SHP77 (cell line): ENCODE measurements at regions not wholly inside any gene's neighbourhood (a gene's known extent, or its start where the extent isn't known, plus 50 kb on each side); places are given as distances from the start of the nearest gene placed in this dataset.

Experiments used
- DNase-seq, 2 experiments: peaks; one replicate each; lab custom pipeline; 2025; lab: John Stamatoyannopoulos, UW

GRCh38 chr14:42224053-42224888 is 617.6 kb downstream of the LRFN5 start:
- DNase-seq, result peak; percentile 51 to 58

DNA sequence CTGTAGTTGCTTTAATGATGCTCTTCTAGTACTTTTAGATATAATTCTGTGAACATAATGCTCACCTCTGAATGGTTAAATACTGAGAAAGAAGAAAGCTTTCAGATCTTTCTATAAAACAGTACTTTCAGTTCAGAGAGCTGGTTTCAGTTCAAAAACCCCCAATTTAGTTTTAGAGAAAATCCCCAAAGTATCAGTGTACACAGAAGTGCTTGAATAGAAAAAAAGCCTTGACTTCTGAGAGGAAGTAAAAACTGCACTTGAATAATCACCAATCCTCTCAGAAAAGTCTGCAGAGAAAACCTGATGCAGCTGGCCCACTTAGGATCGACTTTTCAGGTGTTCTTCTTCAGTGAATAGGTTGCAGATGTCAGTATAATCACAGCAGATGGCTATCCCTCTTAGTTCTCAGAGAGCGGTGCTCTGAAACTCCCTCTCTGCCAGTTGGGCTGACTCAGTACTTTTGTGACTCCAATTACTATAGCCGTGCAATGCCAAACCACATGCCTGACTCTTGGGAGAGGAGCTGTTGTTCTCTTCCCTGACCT is 616.3 kb downstream of the LRFN5 start:
- peak; percentile 65 to 74 for DNase-seq

DNA sequence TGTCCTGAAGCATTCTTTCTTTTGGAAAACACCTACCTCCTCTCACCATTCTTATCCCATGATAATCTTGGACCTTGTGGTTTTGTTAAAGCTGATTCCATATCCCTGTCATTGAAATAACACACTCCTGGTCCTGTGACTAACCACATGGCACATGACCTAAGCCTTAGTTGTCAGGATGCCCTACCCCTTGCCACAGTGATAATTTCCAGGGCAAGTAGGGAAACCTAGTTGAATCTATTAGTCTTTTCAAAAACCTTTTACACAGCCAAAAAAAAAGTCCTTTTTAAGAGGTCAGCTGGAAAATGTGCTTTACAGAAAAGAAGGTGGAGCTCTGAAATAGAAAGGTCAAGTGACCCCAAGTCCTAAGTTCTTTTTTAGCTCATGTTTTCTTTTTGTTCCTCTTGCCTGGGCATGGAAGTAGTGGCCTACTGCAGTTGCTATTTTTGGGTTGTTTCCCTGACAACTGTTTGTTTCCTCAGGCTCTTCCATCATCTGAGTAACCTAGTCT is 608.4 kb downstream of the LRFN5 start:
- peak in 1 of 2 experiments; percentile 17 for DNase-seq

- DNase-seq, result no peak
Measured at GRCh38 chr14:42200957-42201356, 594.3 kb downstream of the LRFN5 start.

- no peak for DNase-seq
Measured at GRCh38 chr14:42198010-42198409, 591.3 kb downstream of the LRFN5 start.

DNA sequence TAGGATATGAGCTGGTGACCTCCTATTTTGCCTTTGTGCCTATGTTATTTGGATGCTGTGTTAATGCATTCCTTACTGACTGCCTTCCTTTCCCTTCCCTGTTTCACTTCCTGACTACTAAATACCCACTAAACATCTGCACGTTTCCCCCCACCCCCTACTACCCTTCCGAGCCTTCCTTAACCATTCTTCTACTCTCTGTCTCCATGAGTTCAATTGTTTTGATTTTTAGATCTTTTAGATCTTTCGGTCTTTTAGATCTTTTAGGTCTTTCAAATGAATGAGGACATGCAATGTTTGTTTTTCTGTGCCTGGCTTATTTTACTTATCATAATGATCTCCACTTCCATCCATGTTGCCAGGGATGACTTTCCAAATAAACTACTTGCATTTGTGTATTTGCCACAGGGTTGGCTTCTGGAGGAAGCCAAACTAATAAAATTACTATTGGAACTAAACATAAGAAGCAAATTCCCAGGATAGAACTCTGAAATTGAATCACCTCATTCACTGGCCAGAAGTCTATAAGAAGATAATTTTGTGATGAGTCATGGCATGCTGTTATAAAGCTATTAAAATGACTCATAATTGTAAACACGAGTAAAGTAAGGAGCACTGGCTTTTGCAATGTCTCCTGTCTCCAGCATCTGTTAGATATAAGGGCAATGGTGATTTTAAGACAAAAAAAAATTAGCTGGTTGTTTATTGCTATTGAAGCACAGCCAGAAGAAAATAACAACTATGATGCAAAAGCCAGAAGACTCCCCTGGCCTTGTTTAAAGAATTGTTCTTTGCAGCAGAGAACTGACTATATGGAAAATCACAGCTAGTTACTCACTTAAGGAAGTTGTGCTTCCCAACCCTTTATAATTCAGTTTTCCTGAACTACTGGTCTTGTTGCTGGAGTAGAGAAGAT is 586.3 kb downstream of the LRFN5 start:
- peak in 1 of 2 experiments; percentile 25 for DNase-seq

DNA sequence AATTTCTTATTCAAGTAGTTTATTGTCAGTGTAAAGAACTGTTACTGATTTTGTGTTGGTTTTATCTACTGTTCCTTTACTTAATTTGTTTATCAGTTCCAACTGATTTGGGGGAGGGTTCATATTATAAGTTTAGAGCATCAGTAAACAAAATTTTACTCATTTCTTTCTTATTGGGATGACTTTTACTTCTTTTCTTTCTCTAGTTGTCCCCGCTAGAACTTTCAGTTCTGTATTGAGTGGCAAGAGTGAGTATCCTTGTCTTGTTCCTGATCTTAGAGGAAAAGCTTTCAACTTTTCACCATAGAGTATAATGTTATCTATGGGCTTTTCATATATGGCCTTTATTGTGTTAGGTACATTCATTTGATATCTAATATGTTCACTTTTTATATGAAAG is 584.1 kb downstream of the LRFN5 start:
- no peak for DNase-seq

GRCh38 chr14:42187846-42188245 is 581.2 kb downstream of the LRFN5 start:
- no peak for DNase-seq

DNA sequence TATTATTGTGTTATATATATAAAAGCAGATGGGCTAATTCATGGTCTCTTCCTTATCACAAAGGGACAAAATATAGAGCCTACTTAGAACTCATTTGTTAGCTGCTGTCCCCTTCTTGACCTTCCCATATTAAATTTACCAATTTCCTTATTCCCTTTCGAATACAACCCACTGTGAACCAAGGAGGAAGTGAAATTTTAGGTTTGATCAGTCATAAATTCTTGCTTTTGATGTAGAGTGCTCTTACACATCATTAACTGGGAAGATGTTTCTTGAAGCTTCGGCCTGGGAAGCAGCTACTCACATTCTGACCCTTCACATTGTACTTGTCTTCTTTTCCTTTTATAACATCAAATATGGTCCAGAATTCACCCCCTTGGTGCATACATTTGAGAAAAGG is 579.0 kb downstream of the LRFN5 start:
- DNase-seq, result no peak

DNA sequence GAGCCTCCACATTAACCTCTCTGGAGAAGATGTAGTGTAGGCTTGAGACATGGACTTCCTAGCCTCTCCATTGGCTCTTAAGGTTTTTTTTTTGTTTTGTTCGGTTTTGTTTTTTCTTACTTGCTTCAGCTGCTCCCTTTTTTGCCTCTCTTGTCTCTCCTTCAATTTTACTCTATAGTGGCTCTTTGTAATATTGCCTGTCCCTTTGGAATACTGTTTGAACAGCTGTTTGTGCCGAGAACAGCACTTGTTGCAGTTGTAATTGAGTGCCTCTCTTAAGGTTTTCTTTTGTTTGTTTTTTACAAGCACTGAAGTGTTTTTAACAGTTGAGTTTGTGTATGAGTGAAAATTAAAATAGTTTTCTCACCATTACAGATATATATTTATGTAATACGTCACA is 567.7 kb downstream of the LRFN5 start:
- peak; percentile 91 to 92 for DNase-seq

GRCh38 chr14:42173206-42173605 is 566.5 kb downstream of the LRFN5 start:
- DNase-seq, result no peak

- DNase-seq, result no peak
Measured at GRCh38 chr14:42172304-42172703, 565.6 kb downstream of the LRFN5 start.

- peak in 1 of 2 experiments; percentile 11 for DNase-seq
Measured at GRCh38 chr14:42163136-42163535, 556.5 kb downstream of the LRFN5 start.

GRCh38 chr14:42159138-42159537 is 552.5 kb downstream of the LRFN5 start:
- no peak for DNase-seq

GRCh38 chr14:42149609-42150261 is 543.1 kb downstream of the LRFN5 start:
- no peak for DNase-seq

DNA sequence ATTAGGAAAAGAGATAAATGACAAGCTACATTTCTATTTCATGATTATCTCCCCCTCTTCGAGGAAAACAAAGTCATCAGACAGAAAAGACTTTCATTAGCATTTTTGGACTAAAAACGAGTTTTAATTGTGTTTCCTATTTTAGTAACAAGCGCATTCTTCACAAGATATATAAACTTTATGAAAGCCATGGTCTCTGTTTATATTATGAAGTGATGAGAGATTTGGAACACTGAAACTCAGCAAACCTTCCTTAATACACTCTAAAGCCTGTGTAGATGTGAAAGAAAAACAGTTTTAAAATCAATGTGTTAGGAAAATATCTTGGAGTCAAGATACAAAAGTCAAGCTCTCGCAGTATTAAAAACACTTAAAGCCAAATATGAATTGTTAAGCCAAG is 539.1 kb downstream of the LRFN5 start:
- no peak for DNase-seq

DNA sequence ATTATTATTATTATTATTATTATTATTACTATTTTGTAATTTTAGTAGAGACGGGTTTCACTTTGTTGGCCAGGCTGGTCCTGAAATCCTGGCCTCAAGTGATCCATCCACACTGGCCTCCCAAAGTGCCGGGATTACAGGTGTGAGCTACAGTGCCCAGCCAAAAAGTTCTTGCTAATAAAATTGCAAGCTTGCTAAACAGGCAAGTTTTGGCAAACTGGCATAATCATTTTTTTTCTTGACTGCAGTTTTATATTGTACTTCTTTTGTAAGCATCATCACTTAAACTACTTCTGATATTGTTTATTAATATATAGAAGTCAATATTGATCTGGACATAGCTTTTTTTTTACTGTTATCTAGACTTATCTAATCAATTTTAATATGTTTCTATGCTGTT is 536.4 kb downstream of the LRFN5 start:
- DNase-seq, result no peak

GRCh38 chr14:42141328-42141727 is 534.7 kb downstream of the LRFN5 start:
- no peak for DNase-seq

DNA sequence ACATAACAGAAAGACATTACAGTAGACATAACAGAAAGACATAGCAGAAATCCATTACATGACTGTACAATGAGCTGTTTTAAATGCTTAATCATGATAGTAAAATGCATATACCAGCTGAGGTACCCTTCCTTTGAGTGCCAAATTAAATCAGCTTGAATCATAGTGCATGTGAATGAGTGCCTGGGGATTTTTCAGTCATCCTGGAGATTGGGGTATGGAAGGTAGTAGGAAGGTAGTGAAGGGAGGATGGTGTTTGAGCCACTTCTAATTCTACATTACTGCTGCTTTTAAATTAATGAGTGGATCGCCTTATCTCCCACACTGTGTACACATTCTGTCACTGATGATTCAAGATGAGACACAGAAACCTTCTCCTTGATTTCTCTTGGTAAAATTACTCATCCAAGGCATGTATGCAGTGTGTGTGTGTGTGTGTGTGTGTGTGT is 534.2 kb downstream of the LRFN5 start:
- DNase-seq, result no peak

DNA sequence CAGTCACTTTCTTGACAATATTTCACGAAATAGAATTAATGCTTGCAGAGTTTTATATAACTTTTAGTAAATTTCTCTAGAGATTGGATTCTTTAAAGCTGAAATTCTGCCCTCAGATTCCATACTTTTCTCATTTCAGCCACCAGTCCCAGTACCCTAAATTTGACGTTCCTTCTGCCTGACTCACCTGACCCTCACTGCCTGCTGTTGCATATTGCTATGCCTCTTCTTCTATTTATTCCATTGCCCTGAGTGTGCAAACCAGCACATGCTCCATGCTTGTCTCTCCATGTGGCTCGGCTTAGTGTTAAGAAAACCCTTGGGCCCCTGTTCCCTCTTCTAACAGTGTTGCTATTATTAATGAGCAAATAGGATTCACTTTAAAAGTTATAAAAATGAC is 533.3 kb downstream of the LRFN5 start:
- DNase-seq, result no peak

GRCh38 chr14:42138406-42138805 is 531.7 kb downstream of the LRFN5 start:
- no peak for DNase-seq

DNA sequence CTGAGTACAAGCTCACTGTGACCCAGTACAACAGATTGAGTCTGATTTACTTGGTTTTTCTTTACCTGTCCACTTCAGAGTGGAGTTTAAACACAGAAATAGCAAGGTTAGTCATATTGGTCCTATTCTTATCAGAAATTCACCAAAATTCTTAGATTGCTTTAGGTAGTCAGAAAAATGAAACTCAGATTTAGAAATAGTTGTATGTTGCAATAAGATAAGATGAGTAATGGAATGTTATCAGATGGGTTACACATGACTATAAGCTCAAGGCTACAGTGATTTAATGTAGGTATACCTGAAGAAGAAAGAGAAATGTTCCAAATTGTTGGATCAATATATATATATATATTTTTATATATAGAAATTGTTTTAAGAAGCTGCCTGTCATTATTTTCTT is 524.1 kb downstream of the LRFN5 start:
- DNase-seq, result no peak
